Prostate gland (tissue), 2 donors: ENCODE measurements at regions not wholly inside any gene's neighbourhood (a gene's known extent, or its start where the extent isn't known, plus 50 kb on each side); places are given as distances from the start of the nearest gene placed in this dataset.
"Not testable (repeated sequence)": the region's sequence is repeated elsewhere in the genome, so short reads cannot be mapped to it uniquely, and the experiment has no call there.

ENCODE experiments used
- DNase-seq: peaks from one replicate; pipeline ENCODE4 v3.0.0-alpha.2; 2019; ENCODE audit warnings: low spot score
- H3K27ac ChIP-seq, 2 donors: fragments of 200-600 bp; sonication (generic); 2 replicates each; pipeline ENCODE4 v1.5.1; 2017 to 2019
- H3K27me3 ChIP-seq: fragments of 200-600 bp; sonication (generic); replicated peaks from 2 replicates; pipeline ENCODE4 v1.5.1; 2019; ENCODE audit not compliant: insufficient read depth
- H3K36me3 ChIP-seq, 2 donors: fragments of 200-600 bp; sonication (generic); 1 replicate in 1 of 2; 2 replicates in 1 of 2; pipeline versions ENCODE4 v1.5.1 to v1.8.1; 2017 to 2019
- H3K4me1 ChIP-seq: fragments of 200-600 bp; sonication (generic); replicated peaks from 2 replicates; pipeline ENCODE4 v1.5.1; 2019
- H3K4me3 ChIP-seq, 2 donors: fragments of 200-600 bp; sonication (generic); 2 replicates each; pipeline ENCODE4 v1.5.1; 2017 to 2019
- H3K9me3 ChIP-seq: fragments of 200-600 bp; sonication (generic); 2 replicates; pipeline ENCODE4 v1.5.1; 2017
- POLR2A ChIP-seq: fragments of 450-650 bp; IDR thresholded peaks from one replicate; pipeline ENCODE4 v1.6.1; 2016; ENCODE audit warnings: antibody characterized with exemption, mild to moderate bottlenecking
- POLR2AphosphoS5 ChIP-seq: sonication (generic); formaldehyde crosslinking; IDR thresholded peaks from one replicate; pipeline ENCODE4 v1.6.1; 2017; ENCODE audit warnings: antibody characterized with exemption
- WGBS: methylation state at CpG from one replicate; pipeline ENCODE4 v1.1.5; 2018; 5-methylcytosine and 5-hydroxymethylcytosine counted together
- intact Hi-C: fragments of 100-400 bp; cut with DNase I; formaldehyde crosslinking; loops from one replicate; pipeline ENCODE4 v1.14.2; 2022
- TF ChIP-seq, protein P1 (sequence below), 4 experiments: fragments of 200-600 bp in 2 of 4; fragments of 450-650 bp in 2 of 4; sonication (generic) in 2 of 4; IDR thresholded peaks; 1 replicate in 3 of 4; 2 replicates in 1 of 4; pipeline ENCODE4 v1.5.1; 2016 to 2019; ENCODE audit warnings: antibody characterized with exemption in 4 of 4, mild to moderate bottlenecking in 2 of 4, moderate library complexity in 2 of 4

DNA sequence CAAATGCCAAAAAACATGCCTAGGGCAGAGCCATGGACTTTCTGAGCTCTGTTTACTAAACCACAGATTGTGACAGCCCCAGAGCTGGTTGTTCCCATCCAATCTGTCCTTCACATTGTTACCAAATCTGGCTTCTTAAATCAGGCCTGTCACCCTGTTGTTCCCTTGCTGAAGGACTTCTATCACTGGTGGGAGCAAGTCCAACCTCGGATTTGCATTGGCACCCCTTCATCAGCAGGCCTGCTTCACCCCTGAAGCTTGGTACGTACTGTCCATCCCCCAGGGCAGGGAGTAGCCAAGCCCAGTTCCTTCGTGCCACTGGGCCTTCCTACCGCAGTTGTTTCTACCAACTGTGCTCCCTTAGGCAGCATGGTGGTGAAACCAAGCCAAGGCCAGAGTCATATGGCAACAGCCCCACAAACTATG lies 357.3 kb upstream of the JARID2 start:
- 65% methylated on average over 4 of the region's 4 CpGs for WGBS
- no peak for DNase-seq
- H3K36me3 ChIP-seq = no peaks in the 10 kb centered on the region
- no peaks in the 10 kb centered on the region for H3K4me1 ChIP-seq
- H3K4me3 ChIP-seq = no peak overlapping the region
- intact Hi-C loops = no loop called here
- no peak overlapping the region for H3K27ac ChIP-seq
- H3K27me3 ChIP-seq = no peaks in the 10 kb centered on the region
- TF ChIP-seq POLR2AphosphoS5 (no peak), POLR2A (no peak)
- TF ChIP-seq, protein P1, sequence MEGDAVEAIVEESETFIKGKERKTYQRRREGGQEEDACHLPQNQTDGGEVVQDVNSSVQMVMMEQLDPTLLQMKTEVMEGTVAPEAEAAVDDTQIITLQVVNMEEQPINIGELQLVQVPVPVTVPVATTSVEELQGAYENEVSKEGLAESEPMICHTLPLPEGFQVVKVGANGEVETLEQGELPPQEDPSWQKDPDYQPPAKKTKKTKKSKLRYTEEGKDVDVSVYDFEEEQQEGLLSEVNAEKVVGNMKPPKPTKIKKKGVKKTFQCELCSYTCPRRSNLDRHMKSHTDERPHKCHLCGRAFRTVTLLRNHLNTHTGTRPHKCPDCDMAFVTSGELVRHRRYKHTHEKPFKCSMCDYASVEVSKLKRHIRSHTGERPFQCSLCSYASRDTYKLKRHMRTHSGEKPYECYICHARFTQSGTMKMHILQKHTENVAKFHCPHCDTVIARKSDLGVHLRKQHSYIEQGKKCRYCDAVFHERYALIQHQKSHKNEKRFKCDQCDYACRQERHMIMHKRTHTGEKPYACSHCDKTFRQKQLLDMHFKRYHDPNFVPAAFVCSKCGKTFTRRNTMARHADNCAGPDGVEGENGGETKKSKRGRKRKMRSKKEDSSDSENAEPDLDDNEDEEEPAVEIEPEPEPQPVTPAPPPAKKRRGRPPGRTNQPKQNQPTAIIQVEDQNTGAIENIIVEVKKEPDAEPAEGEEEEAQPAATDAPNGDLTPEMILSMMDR (IDR thresholded peaks at IDR 0.05) = no peak
- H3K9me3 ChIP-seq = no peaks in the 10 kb centered on the region

DNA sequence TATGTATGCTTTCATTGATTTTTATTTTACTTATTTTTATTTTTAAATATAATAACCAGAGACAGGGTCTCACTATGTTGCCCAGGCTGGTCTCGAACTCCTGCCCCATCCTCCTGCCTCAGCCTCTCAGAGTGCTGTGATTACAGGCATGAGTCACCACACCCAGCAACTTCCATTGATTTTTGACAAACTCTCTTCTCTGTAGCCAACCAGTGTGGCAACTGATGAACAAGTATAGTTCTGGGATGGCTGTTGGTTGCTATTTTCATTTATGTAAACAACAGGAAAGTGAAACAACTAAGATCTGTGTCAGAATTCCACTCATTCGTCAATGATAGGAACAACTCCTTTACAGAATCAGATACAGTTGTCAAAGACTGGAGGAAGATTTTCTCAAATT lies 356.7 kb upstream of the JARID2 start:
- Histone ChIP-seq H3K27ac (peak overlapping the region in 1 of 2 donors; percentile 10), H3K27me3 (no peaks in the 10 kb centered on the region), H3K4me3 (no peak overlapping the region), H3K4me1 (no peaks in the 10 kb centered on the region), H3K9me3 (no peaks in the 10 kb centered on the region), H3K36me3 (no peaks in the 10 kb centered on the region)
- peak; percentile 19 for DNase-seq
- TF ChIP-seq POLR2A (no peak), POLR2AphosphoS5 (no peak)
- TF ChIP-seq, protein P1 (IDR thresholded peaks at IDR 0.05) = no peak
- intact Hi-C loops = no loop called here
- 39% methylated on average over 2 of the region's 2 CpGs for WGBS

GRCh38 chr6:14889611-14890593 lies 356.0 kb upstream of the JARID2 start:
- TF ChIP-seq POLR2A (no peak), POLR2AphosphoS5 (peak; percentile 72)
- Histone ChIP-seq H3K36me3 (no peaks in the 10 kb centered on the region), H3K4me3 (no peak overlapping the region), H3K27ac (peak overlapping the region in 1 of 2 donors; percentile 10), H3K27me3 (no peaks in the 10 kb centered on the region), H3K9me3 (no peaks in the 10 kb centered on the region), H3K4me1 (no peaks in the 10 kb centered on the region)
- peak; percentile 68 for DNase-seq
- intact Hi-C loops = no loop called here
- 43% methylated on average over 17 of the region's 17 CpGs for WGBS

- DNase-seq, intact Hi-C loops, H3K4me3 ChIP-seq, H3K27me3 ChIP-seq, H3K9me3 ChIP-seq, H3K4me1 ChIP-seq, H3K36me3 ChIP-seq, H3K27ac ChIP-seq: not testable (repeated sequence)
- 87% methylated on average over 9 of the region's 9 CpGs for WGBS
Measured at GRCh38 chr6:14891820-14892375, 354.0 kb upstream of the JARID2 start.

DNA sequence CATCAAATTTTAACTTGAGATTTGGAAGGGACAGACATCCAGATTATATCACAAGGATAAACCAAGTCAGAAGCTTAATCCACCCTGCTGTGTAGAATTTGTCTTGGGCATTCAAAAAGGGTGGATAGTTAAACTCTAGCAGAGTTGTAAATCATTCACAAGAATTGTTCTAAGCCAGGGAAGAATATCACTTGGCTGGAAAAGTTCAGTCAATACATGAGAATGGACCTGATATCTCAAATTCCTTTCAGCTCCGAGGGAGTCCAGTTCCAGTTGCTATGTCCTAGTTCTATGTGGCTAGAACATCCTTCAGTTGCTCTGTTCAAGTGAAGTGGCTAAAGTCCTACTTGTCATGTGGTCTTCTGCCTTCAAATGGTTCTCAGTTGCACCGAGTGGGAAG lies 351.8 kb upstream of the JARID2 start:
- Histone ChIP-seq H3K4me1 (no peaks in the 10 kb centered on the region), H3K4me3 (no peak overlapping the region), H3K9me3 (no peaks in the 10 kb centered on the region), H3K27me3 (no peaks in the 10 kb centered on the region), H3K27ac (no peak overlapping the region), H3K36me3 (no peaks in the 10 kb centered on the region)
- TF ChIP-seq POLR2AphosphoS5 = no peak
- no peak for TF ChIP-seq POLR2A
- DNase-seq = no peak
- intact Hi-C loops = no loop called here
- WGBS = 94% methylated on average over 2 of the region's 2 CpGs

DNA sequence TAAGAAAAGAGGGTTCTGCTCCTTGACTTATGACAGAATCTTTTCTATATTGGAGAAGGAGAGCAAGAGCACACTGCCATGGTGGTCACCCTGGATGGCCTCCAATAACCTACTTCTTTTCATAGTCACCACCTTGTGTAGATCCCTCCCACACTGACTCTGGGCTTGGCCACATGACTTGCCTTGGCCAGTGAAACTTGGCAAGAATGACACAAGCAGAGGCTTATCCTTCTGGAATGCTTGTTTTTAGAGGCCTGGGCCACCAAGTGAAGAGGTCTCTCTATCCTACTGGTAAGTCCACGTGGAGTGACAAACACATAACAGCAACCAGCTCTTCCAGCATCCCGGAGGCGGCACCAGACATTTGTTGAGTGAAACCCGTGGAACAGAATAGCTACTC lies 349.4 kb upstream of the JARID2 start:
- no peak overlapping the region for H3K27ac ChIP-seq
- no peaks in the 10 kb centered on the region for H3K27me3 ChIP-seq
- no peaks in the 10 kb centered on the region for H3K9me3 ChIP-seq
- DNase-seq = no peak
- no peak overlapping the region for H3K4me3 ChIP-seq
- no peaks in the 10 kb centered on the region for H3K4me1 ChIP-seq
- intact Hi-C loops = no loop called here
- H3K36me3 ChIP-seq = no peaks in the 10 kb centered on the region
- WGBS = 71% methylated on average over 4 of the region's 4 CpGs
- TF ChIP-seq POLR2AphosphoS5 (no peak), POLR2A (no peak)
- TF ChIP-seq, protein P1 (IDR thresholded peaks at IDR 0.05) = no peak
